ENCODE measurements at regions not wholly inside any gene's neighbourhood (a gene's known extent, or its start where the extent isn't known, plus 50 kb on each side); places are given as distances from the start of the nearest gene placed in this dataset.

GRCh38 chr10:84704101-84704500 lies 375.7 kb downstream of the CCSER2 start:
- no peaks in the 10 kb centered on the region for H3K36me3 ChIP-seq (ENCODE audit: insufficient read depth, low read length)
- Mint-ChIP-seq H3K27me3 (no peaks in the 10 kb centered on the region), H3K4me3 (no peak overlapping the region), H3K27ac (no peak overlapping the region), H3K4me1 (ENCODE audit: low read depth) (no peaks in the 10 kb centered on the region), H3K9me3 (no peaks in the 10 kb centered on the region), H3K36me3 (ENCODE audit: low read depth) (no peaks in the 10 kb centered on the region)
- no peak overlapping the region for H3K4me3 ChIP-seq (ENCODE audit: low read length)
- ATAC-seq (ENCODE audit: poor library complexity) (no peak), DNase-seq (no peak)
- intact Hi-C loops (cut with DNase I, micrococcal nuclease): no loop called here
- no peaks in the 10 kb centered on the region for H3K4me1 ChIP-seq (ENCODE audit: insufficient read depth, low read length)
- TF ChIP-seq, protein P1, sequence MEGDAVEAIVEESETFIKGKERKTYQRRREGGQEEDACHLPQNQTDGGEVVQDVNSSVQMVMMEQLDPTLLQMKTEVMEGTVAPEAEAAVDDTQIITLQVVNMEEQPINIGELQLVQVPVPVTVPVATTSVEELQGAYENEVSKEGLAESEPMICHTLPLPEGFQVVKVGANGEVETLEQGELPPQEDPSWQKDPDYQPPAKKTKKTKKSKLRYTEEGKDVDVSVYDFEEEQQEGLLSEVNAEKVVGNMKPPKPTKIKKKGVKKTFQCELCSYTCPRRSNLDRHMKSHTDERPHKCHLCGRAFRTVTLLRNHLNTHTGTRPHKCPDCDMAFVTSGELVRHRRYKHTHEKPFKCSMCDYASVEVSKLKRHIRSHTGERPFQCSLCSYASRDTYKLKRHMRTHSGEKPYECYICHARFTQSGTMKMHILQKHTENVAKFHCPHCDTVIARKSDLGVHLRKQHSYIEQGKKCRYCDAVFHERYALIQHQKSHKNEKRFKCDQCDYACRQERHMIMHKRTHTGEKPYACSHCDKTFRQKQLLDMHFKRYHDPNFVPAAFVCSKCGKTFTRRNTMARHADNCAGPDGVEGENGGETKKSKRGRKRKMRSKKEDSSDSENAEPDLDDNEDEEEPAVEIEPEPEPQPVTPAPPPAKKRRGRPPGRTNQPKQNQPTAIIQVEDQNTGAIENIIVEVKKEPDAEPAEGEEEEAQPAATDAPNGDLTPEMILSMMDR (IDR thresholded peaks at IDR 0.05): no peak
- H3K9me3 ChIP-seq (ENCODE audit: control insufficient read depth in 1 of 2, insufficient read depth in 1 of 2, low read length in 2 of 2): no peaks in the 10 kb centered on the region
- ChIA-PET CTCF (no interaction called here), POLR2A (no interaction called here)
- H3K27me3 ChIP-seq (ENCODE audit: control insufficient read depth in 1 of 2, insufficient read depth in 2 of 2, low read length in 2 of 2): no peaks in the 10 kb centered on the region
- no peak overlapping the region for H3K27ac ChIP-seq (ENCODE audit: low read depth in 1 of 2, low read length in 2 of 2)

DNA sequence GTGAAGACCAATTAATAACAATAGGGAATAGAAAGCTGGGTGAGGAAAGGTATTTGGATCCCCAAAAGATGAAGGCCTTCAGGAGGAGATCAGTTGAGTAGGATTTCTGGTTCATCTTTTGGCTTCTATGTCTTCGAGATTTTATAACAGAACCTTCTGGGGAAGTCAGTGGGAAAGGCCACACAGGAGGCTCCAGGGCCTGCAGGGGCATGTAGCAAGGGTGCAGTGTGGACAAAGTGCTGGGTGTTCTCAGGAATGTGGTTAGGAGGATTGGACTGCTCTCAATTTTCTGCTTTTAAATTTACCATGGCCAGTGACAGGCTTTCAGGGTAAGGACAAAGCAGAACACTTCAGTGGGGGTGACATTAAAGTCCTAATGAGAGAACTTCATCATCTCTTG lies 378.0 kb downstream of the CCSER2 start:
- intact Hi-C loops (cut with DNase I, micrococcal nuclease): loop anchor here in 1 of 2 experiments (2.0 kb wide), 1 partner anchor 72 kb away; no protein-coding TSS in a partner anchor
- Histone ChIP-seq H3K4me1 (ENCODE audit: insufficient read depth, low read length) (no peaks in the 10 kb centered on the region), H3K27me3 (ENCODE audit: control insufficient read depth in 1 of 2, insufficient read depth in 2 of 2, low read length in 2 of 2) (no peaks in the 10 kb centered on the region), H3K27ac (ENCODE audit: low read depth in 1 of 2, low read length in 2 of 2) (no peak overlapping the region), H3K9me3 (ENCODE audit: control insufficient read depth in 1 of 2, insufficient read depth in 1 of 2, low read length in 2 of 2) (no peaks in the 10 kb centered on the region), H3K4me3 (ENCODE audit: low read length) (no peak overlapping the region), H3K36me3 (ENCODE audit: insufficient read depth, low read length) (no peaks in the 10 kb centered on the region)
- ChIA-PET CTCF (no interaction called here), POLR2A (no interaction called here)
- Mint-ChIP-seq H3K27ac (no peak overlapping the region), H3K27me3 (no peaks in the 10 kb centered on the region), H3K9me3 (no peaks in the 10 kb centered on the region), H3K36me3 (ENCODE audit: low read depth) (no peaks in the 10 kb centered on the region), H3K4me3 (no peak overlapping the region), H3K4me1 (ENCODE audit: low read depth) (no peaks in the 10 kb centered on the region)
- TF ChIP-seq, protein P1 (IDR thresholded peaks at IDR 0.05): no peak
- DNase-seq: no peak
- no peak for ATAC-seq (ENCODE audit: poor library complexity)

DNA sequence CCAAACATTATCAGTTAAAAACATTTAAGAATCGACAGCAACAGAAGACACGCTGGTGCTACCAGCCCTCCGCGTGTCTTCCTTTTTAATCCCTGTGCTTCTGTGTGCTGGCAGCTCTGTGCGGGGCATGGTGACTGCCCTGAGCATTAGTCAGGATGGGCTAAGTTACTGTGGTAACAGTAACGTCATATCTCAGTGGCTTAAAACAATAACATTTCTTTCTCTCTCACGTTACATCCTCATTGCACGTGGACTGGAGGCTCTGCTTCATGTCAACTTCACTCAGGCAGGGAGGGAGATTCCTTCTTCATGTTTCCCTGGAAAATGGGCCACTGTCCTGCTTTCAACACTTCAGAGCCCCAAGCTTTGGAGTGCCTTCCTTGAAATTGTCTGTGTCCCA lies 378.5 kb downstream of the CCSER2 start:
- no peaks in the 10 kb centered on the region for H3K27me3 ChIP-seq (ENCODE audit: control insufficient read depth in 1 of 2, insufficient read depth in 2 of 2, low read length in 2 of 2)
- Mint-ChIP-seq H3K4me1 (ENCODE audit: low read depth) (no peaks in the 10 kb centered on the region), H3K27me3 (no peaks in the 10 kb centered on the region), H3K36me3 (ENCODE audit: low read depth) (no peaks in the 10 kb centered on the region), H3K9me3 (no peaks in the 10 kb centered on the region), H3K27ac (no peak overlapping the region), H3K4me3 (no peak overlapping the region)
- H3K27ac ChIP-seq (ENCODE audit: low read depth in 1 of 2, low read length in 2 of 2): no peak overlapping the region
- ChIA-PET POLR2A (no interaction called here), CTCF (no interaction called here)
- DNase-seq (no peak), ATAC-seq (ENCODE audit: poor library complexity) (no peak)
- no peaks in the 10 kb centered on the region for H3K36me3 ChIP-seq (ENCODE audit: insufficient read depth, low read length)
- H3K4me3 ChIP-seq (ENCODE audit: low read length): no peak overlapping the region
- intact Hi-C loops (cut with DNase I, micrococcal nuclease): loop anchor here in 1 of 2 experiments (2.0 kb wide), 1 partner anchor 72 kb away; no protein-coding TSS in a partner anchor
- H3K9me3 ChIP-seq (ENCODE audit: control insufficient read depth in 1 of 2, insufficient read depth in 1 of 2, low read length in 2 of 2): no peaks in the 10 kb centered on the region
- H3K4me1 ChIP-seq (ENCODE audit: insufficient read depth, low read length): no peaks in the 10 kb centered on the region
- TF ChIP-seq, protein P1 (IDR thresholded peaks at IDR 0.05): no peak
